Endothelial cell of umbilical vein (primary cell): ENCODE measurements at regions not wholly inside any gene's neighbourhood (a gene's known extent, or its start where the extent isn't known, plus 50 kb on each side); places are given as distances from the start of the nearest gene placed in this dataset.

Experiments used
- BruUV-seq: library from RNA; stranded (reverse); fragments of 400-500 nt; replicated peaks from 2 replicates; lab custom pipeline; 2021; lab: Mats Ljungman, UMichigan
- CTCF ChIA-PET: fragments of 300-600, 350-600 bp; sonication (Branson Sonifier 250); formaldehyde crosslinking; loops from one replicate; lab custom pipeline; 2021; ENCODE audit warnings: antibody characterized with exemption, inconsistent platforms; lab: Charles Lee
- POLR2A ChIA-PET: fragments of 300-600, 350-600 bp; sonication (Branson Sonifier 250); formaldehyde crosslinking; loops from one replicate; lab custom pipeline; 2021; ENCODE audit warnings: antibody characterized with exemption, inconsistent platforms; lab: Charles Lee
- DNase-seq: peaks from one replicate; pipeline ENCODE4 v3.0.0-alpha.2; 2011; ENCODE audit warnings: low read depth, low spot score
- FAIRE-seq: peaks from 2 replicates; lab custom pipeline; 2011; peaks lifted over from hg19 to GRCh38; lab: Jason Lieb, UNC
- H2AFZ ChIP-seq: 2 replicates; pipeline ENCODE4 v1.6.0; 2012; ENCODE audit warnings: low read depth, low read length, control low read depth, inconsistent platforms
- H3K27ac ChIP-seq: 2 replicates; pipeline ENCODE4 v1.5.1; 2011; ENCODE audit warnings: low read depth, mild to moderate bottlenecking, control low read depth, low read length, moderate library complexity; ENCODE audit not compliant: insufficient read depth
- H3K27me3 ChIP-seq, 2 experiments: 2 replicates each; pipeline versions ENCODE4 v1.6.0 to v1.6.1; 2011; ENCODE audit warnings: low read length in 2 of 2, mixed read lengths in 1 of 2; ENCODE audit not compliant: control insufficient read depth in 2 of 2, insufficient read depth in 2 of 2
- H3K36me3 ChIP-seq, 2 experiments: 2 replicates in 1 of 2; 3 replicates in 1 of 2; pipeline ENCODE4 v1.5.1; 2011; ENCODE audit warnings: low read length in 2 of 2, mild to moderate bottlenecking in 1 of 2, moderate library complexity in 1 of 2; ENCODE audit not compliant: control insufficient read depth in 2 of 2, insufficient read depth in 2 of 2; ENCODE audit errors: extremely low read depth in 1 of 2
- H3K4me1 ChIP-seq: 3 replicates; pipeline ENCODE4 v1.5.1; 2011; ENCODE audit warnings: mild to moderate bottlenecking, low read length; ENCODE audit not compliant: control insufficient read depth, insufficient read depth; ENCODE audit errors: extremely low read depth
- H3K4me2 ChIP-seq: 2 replicates; pipeline ENCODE4 v1.6.1; 2011; ENCODE audit warnings: low read length, control low read depth, mixed read lengths; ENCODE audit not compliant: insufficient read depth
- H3K4me3 ChIP-seq, 3 experiments: fragments of 200-600 bp in 1 of 3; sonication (generic), shearing (Covaris generic) in 1 of 3; replicated peaks in 1 of 3; 2 replicates each; pipeline ENCODE4 v1.5.1; 2011 to 2016; ENCODE audit warnings: control low read depth in 3 of 3, low read length in 3 of 3, mild to moderate bottlenecking in 2 of 3, inconsistent platforms in 1 of 3, low read depth in 1 of 3, moderate library complexity in 1 of 3; ENCODE audit not compliant: insufficient read depth in 1 of 3
- H3K79me2 ChIP-seq: 2 replicates; pipeline ENCODE4 v1.6.0; 2012; ENCODE audit warnings: low read length, inconsistent platforms; ENCODE audit not compliant: control insufficient read depth, insufficient read depth
- H3K9ac ChIP-seq: replicated peaks from 2 replicates; pipeline ENCODE3; 2011; ENCODE audit warnings: low read length, control low read depth; ENCODE audit not compliant: insufficient read depth; ENCODE audit errors: extremely low read depth
- H3K9me1 ChIP-seq: replicated peaks from 3 replicates; pipeline ENCODE4 v1.6.0; 2011; ENCODE audit warnings: mild to moderate bottlenecking, low read length; ENCODE audit not compliant: control insufficient read depth, insufficient read depth; ENCODE audit errors: extremely low read depth
- H3K9me3 ChIP-seq: replicated peaks from 2 replicates; pipeline ENCODE4 v1.5.1; 2012; ENCODE audit warnings: low read length, inconsistent platforms; ENCODE audit not compliant: control insufficient read depth, insufficient read depth
- H4K20me1 ChIP-seq: replicated peaks from 2 replicates; pipeline ENCODE3; 2011; ENCODE audit warnings: mild to moderate bottlenecking, low read length; ENCODE audit not compliant: control insufficient read depth, insufficient read depth; ENCODE audit errors: extremely low read depth
- EZH2 ChIP-seq: IDR thresholded peaks from 2 replicates; pipeline ENCODE4 v1.6.1; 2012; ENCODE audit warnings: borderline replicate concordance, low read depth, mild to moderate bottlenecking, moderate library complexity, low read length, inconsistent platforms; ENCODE audit not compliant: severe bottlenecking
- FOS ChIP-seq: IDR thresholded peaks from 2 replicates; pipeline ENCODE4 v1.6.1; 2011; ENCODE audit warnings: mild to moderate bottlenecking, low read length, moderate library complexity, borderline replicate concordance; ENCODE audit not compliant: insufficient read depth
- GATA2 ChIP-seq: IDR thresholded peaks from 2 replicates; pipeline ENCODE4 v1.7.0; 2011; ENCODE audit warnings: low read depth, mild to moderate bottlenecking, moderate library complexity, mixed read lengths, low read length; ENCODE audit not compliant: insufficient read length, insufficient read depth
- JUN ChIP-seq: IDR thresholded peaks from 2 replicates; pipeline ENCODE4 v1.6.1; 2011; ENCODE audit warnings: borderline replicate concordance, low read depth; ENCODE audit not compliant: insufficient read length, insufficient read depth
- MYC ChIP-seq: IDR thresholded peaks from one replicate; pipeline ENCODE4 v1.6.1; 2011; ENCODE audit warnings: mild to moderate bottlenecking, low read depth, low read length
- POLR2A ChIP-seq: IDR thresholded peaks from 2 replicates; pipeline ENCODE4 v1.6.1; 2012; ENCODE audit warnings: low read depth, mild to moderate bottlenecking, control low read depth, low read length
- POLR2AphosphoS5 ChIP-seq: IDR thresholded peaks from 2 replicates; pipeline ENCODE4 v1.6.1; 2012; ENCODE audit warnings: low read depth, mild to moderate bottlenecking, control low read depth, low read length, moderate library complexity; ENCODE audit not compliant: insufficient read depth
- dilution Hi-C: fragments of 300-500 bp; cut with MboI; formaldehyde crosslinking; loops from one replicate; pipeline ENCODE4 v1.15.0; 2019; ENCODE audit warnings: low sequenced_read_pairs; ENCODE audit not compliant: extremely low pct_ligation_motif_present
- intact Hi-C: fragments of 100-400 bp; cut with micrococcal nuclease; formaldehyde crosslinking; loops from one replicate; pipeline ENCODE4 v1.10.0; 2022
- TF ChIP-seq, protein P1 (sequence below), 2 donors: IDR thresholded peaks; 1 replicate in 1 of 2; 2 replicates in 1 of 2; pipeline ENCODE4 v1.5.1; 2011; ENCODE audit warnings: low read length in 2 of 2, mild to moderate bottlenecking in 2 of 2, moderate library complexity in 2 of 2, control low read depth in 1 of 2, inconsistent platforms in 1 of 2, low read depth in 1 of 2; ENCODE audit not compliant: insufficient read depth in 1 of 2; ENCODE audit errors: extremely low read depth in 1 of 2
- TF ChIP-seq, protein P2 (sequence below): IDR thresholded peaks from 2 replicates; pipeline ENCODE4 v1.6.1; 2011; ENCODE audit not compliant: insufficient read depth, insufficient read length

GRCh38 chr6:15001326-15001910 lies 244.5 kb upstream of the JARID2 start:
- H3K27ac ChIP-seq = no peak overlapping the region
- H3K79me2 ChIP-seq = no peaks in the 10 kb centered on the region
- CTCF ChIA-PET = no interaction called here
- dilution Hi-C loops = no loop called here
- no peak for DNase-seq
- H3K9me3 ChIP-seq = no peaks in the 10 kb centered on the region
- POLR2A ChIA-PET = no interaction called here
- no peak for TF ChIP-seq EZH2
- TF ChIP-seq, protein P1, sequence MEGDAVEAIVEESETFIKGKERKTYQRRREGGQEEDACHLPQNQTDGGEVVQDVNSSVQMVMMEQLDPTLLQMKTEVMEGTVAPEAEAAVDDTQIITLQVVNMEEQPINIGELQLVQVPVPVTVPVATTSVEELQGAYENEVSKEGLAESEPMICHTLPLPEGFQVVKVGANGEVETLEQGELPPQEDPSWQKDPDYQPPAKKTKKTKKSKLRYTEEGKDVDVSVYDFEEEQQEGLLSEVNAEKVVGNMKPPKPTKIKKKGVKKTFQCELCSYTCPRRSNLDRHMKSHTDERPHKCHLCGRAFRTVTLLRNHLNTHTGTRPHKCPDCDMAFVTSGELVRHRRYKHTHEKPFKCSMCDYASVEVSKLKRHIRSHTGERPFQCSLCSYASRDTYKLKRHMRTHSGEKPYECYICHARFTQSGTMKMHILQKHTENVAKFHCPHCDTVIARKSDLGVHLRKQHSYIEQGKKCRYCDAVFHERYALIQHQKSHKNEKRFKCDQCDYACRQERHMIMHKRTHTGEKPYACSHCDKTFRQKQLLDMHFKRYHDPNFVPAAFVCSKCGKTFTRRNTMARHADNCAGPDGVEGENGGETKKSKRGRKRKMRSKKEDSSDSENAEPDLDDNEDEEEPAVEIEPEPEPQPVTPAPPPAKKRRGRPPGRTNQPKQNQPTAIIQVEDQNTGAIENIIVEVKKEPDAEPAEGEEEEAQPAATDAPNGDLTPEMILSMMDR (IDR thresholded peaks at IDR 0.05; ENCODE audit: extremely low read depth in 1 of 2, insufficient read depth in 1 of 2, low read depth in 1 of 2, low read length in 2 of 2) = no peak
- TF ChIP-seq, protein P2, sequence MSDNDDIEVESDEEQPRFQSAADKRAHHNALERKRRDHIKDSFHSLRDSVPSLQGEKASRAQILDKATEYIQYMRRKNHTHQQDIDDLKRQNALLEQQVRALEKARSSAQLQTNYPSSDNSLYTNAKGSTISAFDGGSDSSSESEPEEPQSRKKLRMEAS = no peak
- no peak for TF ChIP-seq FOS
- TF ChIP-seq MYC = no peak
- no peak for TF ChIP-seq GATA2
- no peak for TF ChIP-seq JUN
- TF ChIP-seq POLR2AphosphoS5 = no peak
- no peak for TF ChIP-seq POLR2A
- H3K9me1 ChIP-seq = no peaks in the 10 kb centered on the region
- intact Hi-C loops = no loop called here
- no peaks in the 10 kb centered on the region for H4K20me1 ChIP-seq
- H3K4me2 ChIP-seq = no peak overlapping the region
- no peaks in the 10 kb centered on the region for H3K36me3 ChIP-seq
- no peaks in the 10 kb centered on the region for H3K4me1 ChIP-seq
- H2AFZ ChIP-seq = no peak overlapping the region
- H3K27me3 ChIP-seq = no peaks in the 10 kb centered on the region
- no peak overlapping the region for H3K4me3 ChIP-seq
- FAIRE-seq = no peak
- BruUV-seq = no TSS peak
- no peak overlapping the region for H3K9ac ChIP-seq
